HG02885 (cell line): ENCODE measurements at regions not wholly inside any gene's neighbourhood (a gene's known extent, or its start where the extent isn't known, plus 50 kb on each side); places are given as distances from the start of the nearest gene placed in this dataset.

Experiments
- ATAC-seq: cut with Tn5 transposase; IDR thresholded peaks from one replicate; pipeline ENCODE4 v1.9.1; 2021; ENCODE audit warnings: mild to moderate bottlenecking; ENCODE audit not compliant: unreplicated experiment, poor library complexity

DNA sequence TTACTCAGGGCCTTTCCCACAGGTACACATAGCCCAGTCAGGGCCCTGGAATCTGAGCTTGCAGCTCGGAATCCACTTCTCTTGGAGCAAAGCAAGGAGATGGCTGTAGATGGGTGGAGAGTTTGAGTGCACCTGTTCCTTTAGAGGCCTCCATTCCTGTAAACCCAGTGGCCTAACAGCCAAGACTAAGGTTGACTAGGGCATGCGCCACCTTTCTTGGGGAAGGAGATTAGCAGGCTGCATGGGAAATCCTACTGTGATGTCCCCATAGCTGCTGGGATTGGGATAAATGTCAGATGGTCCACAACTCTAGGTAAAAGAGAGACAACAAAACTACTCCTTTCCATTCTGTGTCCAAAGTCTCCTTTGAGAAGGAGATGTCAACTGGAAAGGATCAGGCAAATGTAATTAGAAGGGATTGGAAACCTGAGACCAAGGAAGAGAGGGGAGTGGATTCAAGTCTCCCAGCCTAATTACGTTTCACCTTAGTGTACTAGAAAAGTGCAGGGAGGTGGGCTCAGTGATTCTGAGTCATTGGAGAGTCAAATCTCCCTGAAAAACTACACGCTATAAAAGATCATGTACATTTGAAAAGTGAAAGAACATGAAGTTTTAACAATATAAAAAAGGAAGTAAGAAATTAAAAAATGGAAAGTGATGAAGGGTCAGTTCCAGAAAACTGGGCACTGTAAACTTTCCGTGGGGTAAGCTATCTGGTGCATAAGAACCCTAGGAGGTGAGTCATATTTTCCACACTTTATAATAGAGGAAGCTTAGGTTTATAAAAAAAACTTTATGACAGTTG is 104.2 kb downstream of the SEC61B start:
- no peak for ATAC-seq

DNA sequence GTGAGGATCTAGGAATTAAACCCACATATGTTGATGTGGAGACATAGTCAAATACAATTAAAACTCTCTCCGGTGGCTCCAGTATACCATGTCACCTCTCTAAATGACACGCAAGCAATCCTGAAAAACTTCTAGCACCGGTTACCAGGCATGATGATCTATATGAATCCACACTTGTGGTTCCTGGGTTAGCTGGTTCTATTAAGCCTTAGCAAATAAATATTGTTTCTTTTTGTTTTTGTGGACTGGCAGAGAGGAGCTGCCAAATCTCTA is 104.8 kb downstream of the SEC61B start:
- no peak for ATAC-seq

DNA sequence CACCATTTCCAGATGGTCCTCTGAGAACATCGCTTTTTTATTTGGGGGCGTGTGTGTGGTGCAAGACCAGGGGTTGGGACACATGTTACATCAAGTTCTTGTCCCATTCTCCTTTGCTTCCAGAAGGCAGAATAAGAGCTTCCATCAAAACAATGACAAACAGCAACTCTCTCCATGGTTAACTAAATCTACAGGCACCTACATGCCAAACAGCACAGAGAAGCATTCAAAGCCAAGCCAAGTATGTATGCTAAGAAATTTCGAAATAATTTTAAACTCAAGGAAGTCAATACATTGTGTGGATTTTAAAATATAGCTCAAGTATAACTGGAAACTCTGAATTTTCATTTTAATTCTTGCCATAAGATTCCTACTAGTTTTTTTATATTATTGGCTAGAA is 105.6 kb downstream of the SEC61B start:
- no peak for ATAC-seq

- ATAC-seq, result peak; percentile 59
These were observed 113.2 kb downstream of the SEC61B start for GRCh38 chr9:99335280-99335679.

- no peak for ATAC-seq
These were observed 113.9 kb downstream of the SEC61B start for GRCh38 chr9:99336005-99336404.

- ATAC-seq, result no peak
These were observed 114.4 kb downstream of the SEC61B start for GRCh38 chr9:99336531-99336930.

DNA sequence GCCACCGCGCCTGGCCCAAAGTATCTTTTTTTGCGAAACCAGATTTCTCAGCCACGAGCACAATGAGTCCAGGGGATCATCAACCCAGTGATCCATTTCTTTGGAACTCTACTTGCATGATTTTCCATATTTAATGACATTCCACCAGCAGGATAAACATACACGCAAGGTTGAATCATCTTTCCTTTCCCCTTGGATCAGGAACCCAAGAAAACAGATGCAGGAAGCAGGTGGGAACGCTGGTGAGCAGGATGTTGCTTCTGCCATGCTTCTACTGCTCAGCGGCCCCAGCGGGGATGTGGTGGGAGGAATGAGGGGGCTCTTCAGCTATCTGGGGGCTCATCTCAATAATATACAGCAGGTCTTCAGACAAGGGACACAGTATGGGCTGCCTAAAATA is 118.2 kb downstream of the SEC61B start:
- no peak for ATAC-seq

- no peak for ATAC-seq
These were observed 119.6 kb downstream of the SEC61B start for GRCh38 chr9:99341686-99342085.

- ATAC-seq, result no peak
These were observed 123.4 kb downstream of the SEC61B start for GRCh38 chr9:99345451-99345850.

DNA sequence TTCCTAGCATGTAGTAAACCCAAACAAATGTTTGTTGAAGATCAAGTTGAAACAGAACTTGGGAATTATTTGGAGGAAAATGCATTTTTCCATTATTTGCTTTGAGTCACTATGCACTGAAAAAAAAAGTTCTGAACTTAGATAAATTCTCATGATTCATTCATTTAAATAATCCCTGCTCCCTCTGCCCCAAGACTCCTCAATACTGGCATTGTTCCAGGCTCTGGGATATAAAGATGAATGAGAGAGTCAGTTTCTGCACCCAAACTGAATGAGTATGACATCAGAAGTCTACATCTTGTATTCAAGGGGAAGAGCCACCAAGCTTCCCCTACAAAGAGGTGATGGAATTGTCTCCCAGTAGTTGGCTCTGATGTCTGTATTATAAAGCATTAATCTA is 123.9 kb downstream of the SEC61B start:
- ATAC-seq, result no peak

DNA sequence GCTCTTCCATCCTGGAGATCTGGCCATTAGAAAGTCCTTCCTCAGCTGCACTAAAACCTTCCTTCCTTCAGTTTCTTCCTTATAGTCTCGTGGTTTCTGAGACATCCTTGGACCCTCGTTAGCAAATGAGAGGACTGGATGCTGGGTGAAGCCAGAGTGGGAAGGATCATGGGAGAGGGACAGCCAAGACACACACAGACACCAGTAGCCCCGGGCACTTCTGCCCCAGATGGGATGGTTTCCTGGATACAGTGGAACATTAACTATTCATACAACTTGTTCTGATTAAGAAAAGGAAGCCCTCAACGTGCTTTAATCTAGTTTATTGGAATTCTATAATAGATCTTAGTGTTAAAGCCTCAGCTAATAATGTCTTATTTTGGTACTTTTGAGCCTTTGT is 125.5 kb downstream of the SEC61B start:
- no peak for ATAC-seq

DNA sequence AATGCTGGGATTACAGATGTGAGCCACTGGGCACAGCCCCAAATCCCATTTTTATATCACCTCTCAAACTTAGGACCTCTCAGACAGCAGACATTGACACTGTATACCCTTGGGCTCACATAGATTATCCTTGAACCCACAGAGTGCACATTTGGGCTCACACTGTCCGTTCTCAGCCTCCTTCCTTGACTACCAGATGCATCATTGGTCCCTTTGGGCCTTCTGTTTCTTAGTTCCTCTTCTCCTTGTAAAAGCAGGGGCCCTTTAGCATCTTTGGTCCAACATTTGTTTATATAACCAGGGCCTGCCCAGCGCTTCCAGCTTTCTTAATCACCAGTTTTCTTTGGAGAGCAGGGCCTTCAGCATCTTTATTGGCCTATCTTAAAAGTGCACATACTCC is 126.2 kb downstream of the SEC61B start:
- no peak for ATAC-seq

DNA sequence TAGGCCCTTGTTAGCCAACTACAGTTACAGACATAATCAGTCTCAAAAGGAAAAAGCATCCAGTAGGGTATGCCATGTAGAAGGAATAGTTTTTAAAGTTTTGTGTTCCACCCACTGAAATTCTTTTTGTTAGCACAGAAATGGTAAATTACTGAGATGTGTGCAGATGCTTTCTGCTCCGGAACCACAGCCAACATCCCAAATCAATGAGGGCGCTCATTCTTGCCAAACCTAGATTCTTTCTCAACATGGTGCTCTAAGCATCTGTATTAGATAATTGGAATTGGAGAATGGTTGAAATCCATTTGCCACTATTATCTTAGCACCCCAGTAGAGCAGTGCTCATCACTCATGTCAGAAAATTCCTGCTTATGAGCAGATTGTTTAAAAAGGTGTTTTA is 127.8 kb downstream of the SEC61B start:
- no peak for ATAC-seq

DNA sequence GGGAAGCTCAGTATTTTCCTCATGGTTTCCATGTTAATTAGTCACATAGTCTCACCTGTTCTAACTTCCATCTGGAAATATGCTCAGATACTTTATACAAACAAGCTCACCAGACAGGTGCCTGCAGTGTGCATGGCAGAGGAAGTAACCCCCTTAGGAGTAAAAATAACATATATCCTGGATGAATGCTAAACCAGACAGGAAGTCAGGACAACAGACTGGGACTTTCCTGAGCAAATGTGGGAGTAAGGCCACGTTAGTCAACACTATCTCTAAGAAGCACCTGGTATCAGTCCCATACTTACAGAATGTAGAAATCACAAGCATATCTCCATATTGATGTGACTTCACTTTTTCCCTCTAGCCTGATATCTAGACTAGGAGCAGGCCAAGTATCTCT is 128.4 kb downstream of the SEC61B start:
- no peak for ATAC-seq

DNA sequence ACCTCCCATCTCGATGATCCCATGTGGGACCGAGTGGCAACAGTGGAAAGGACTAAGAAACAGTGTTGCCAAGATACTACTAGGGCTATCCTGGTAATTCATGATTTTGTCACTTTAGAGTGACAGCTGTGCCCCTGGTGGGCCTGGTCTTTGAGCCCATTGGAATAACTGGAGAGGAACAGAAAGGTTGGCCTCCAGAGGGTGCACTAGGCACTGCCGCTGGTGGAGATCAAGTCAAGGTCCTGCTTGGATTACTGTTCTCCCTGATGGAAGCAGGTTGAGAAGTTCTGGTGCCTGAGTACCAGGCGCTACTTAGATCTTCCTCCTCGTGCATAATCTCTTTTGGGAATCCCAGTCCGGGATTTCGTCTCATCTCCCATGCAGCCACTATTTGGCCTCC is 129.6 kb downstream of the SEC61B start:
- ATAC-seq, result no peak

- ATAC-seq, result no peak
These were observed 130.7 kb downstream of the SEC61B start for GRCh38 chr9:99352826-99353225.

DNA sequence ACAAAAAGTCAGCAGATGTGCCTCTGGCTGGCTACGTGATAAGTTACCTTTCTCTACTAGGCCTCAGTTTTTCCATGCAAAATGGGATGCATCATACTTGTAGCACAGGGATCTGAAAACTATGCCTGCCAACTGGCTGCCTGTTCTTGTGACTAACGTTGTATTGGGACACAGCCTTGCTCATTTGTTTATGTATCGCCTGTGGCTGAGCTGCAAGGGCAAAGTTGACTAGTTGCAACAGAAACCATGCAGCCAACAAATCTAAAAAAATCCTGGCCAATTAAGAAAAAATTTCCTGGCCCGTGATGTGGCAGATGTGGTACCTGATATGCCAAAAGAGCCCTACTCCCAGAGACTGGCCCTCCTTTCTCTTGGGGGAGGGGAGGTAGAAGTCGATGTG is 131.3 kb downstream of the SEC61B start:
- ATAC-seq, result no peak

DNA sequence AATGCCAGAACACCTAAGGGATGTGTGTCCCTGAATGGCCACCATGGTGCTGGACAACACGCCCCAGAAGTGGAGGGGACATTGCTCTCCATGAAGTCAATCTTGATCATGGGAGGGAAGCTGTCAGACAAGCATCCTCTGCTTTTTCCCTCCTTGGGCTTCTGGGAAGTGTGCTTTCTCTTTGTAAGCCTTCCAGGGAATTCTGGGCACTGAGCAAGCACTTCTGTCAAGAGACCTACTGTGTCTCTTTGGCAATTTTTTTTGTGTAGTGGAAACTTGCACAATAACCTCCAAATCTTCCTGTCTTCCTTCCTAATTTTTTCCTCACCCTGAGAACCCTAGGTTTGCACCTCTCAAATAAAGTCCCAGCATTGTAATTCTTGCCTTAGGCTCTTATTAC is 132.0 kb downstream of the SEC61B start:
- ATAC-seq, result no peak

DNA sequence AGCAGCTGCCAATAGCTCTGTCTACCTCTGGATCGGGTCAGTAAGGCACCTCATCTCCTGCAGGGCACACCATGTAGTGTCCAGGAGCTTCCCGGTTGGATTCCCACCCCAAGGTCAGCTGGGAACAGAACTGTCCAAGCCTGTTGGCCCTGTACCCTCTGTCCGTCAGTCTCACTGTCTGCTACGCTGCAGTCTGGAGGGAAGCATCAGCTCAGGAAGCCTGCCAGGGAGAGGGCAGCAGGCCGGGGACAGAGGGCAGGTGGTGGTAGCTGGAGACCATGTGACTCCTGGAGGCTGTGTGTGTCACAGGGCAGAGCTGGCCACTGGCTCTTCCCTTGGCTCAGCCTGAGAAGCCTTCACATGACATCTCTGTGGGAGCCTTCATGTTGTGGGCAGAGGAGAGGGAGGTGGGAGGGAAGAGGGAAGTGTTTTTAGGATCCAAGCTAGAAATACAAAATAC is 134.5 kb downstream of the SEC61B start:
- ATAC-seq, result no peak

- no peak for ATAC-seq
These were observed 135.5 kb downstream of the SEC61B start for GRCh38 chr9:99357575-99357974.

GRCh38 chr9:99358668-99359067 is 136.6 kb downstream of the SEC61B start:
- ATAC-seq, result no peak

- ATAC-seq, result no peak
These were observed 137.3 kb downstream of the SEC61B start for GRCh38 chr9:99359336-99359735.

- ATAC-seq, result no peak
These were observed 137.9 kb downstream of the SEC61B start for GRCh38 chr9:99360026-99360425.
